Loucy (cell line): ENCODE measurements at regions not wholly inside any gene's neighbourhood (a gene's known extent, or its start where the extent isn't known, plus 50 kb on each side); places are given as distances from the start of the nearest gene placed in this dataset.

Source experiments
- H2AFZ ChIP-seq: fragments of 200-600 bp; sonication (generic); 2 replicates; pipeline ENCODE4 v1.6.0; 2016; ENCODE audit warnings: antibody characterized with exemption, mild to moderate bottlenecking, low read length, moderate library complexity
- H3F3A ChIP-seq: fragments of 200-600 bp; 2 replicates; pipeline ENCODE4 v1.6.0; 2016; ENCODE audit warnings: antibody characterized with exemption, low read depth, mild to moderate bottlenecking
- H3K27me3 ChIP-seq: fragments of 200-600 bp; sonication (generic); 2 replicates; pipeline ENCODE4 v1.6.1; 2014; ENCODE audit warnings: low read length, mild to moderate bottlenecking; ENCODE audit not compliant: insufficient read depth, poor library complexity, severe bottlenecking
- H3K36me3 ChIP-seq: fragments of 200-600 bp; sonication (generic); 2 replicates; pipeline ENCODE4 v1.6.1; 2016; ENCODE audit warnings: low read length; ENCODE audit not compliant: insufficient read depth
- H3K4me1 ChIP-seq: fragments of 200-600 bp; sonication (generic); 2 replicates; pipeline ENCODE4 v1.5.1; 2014; ENCODE audit warnings: low read length, mild to moderate bottlenecking; ENCODE audit not compliant: insufficient read depth, poor library complexity, severe bottlenecking
- H3K4me2 ChIP-seq: fragments of 200-600 bp; sonication (generic); 2 replicates; pipeline ENCODE4 v1.6.0; 2014; ENCODE audit warnings: antibody characterized with exemption, low read length, low read depth, mild to moderate bottlenecking; ENCODE audit not compliant: poor library complexity, severe bottlenecking
- H3K4me3 ChIP-seq: fragments of 200-600 bp; sonication (generic); 2 replicates; pipeline ENCODE4 v1.5.1; 2014; ENCODE audit warnings: low read length, mild to moderate bottlenecking, mixed read lengths; ENCODE audit not compliant: poor library complexity, severe bottlenecking
- H3K79me2 ChIP-seq: fragments of 200-600 bp; sonication (generic); 2 replicates; pipeline ENCODE4 v1.6.1; 2014; ENCODE audit warnings: low read length; ENCODE audit not compliant: insufficient read depth
- H3K9ac ChIP-seq: fragments of 200-600 bp; sonication (generic); 2 replicates; pipeline ENCODE4 v1.6.0; 2014; ENCODE audit warnings: mild to moderate bottlenecking, low read depth, low read length, moderate library complexity; ENCODE audit not compliant: poor library complexity, severe bottlenecking
- H3K9me2 ChIP-seq: fragments of 200-600 bp; sonication (generic); replicated peaks from 2 replicates; pipeline ENCODE4 v1.6.1; 2016; ENCODE audit warnings: low read depth, low read length, mixed read lengths
- H3K9me3 ChIP-seq: fragments of 200-600 bp; sonication (generic); 2 replicates; pipeline ENCODE4 v1.6.1; 2014; ENCODE audit warnings: mild to moderate bottlenecking, antibody characterized with exemption, low read length, low read depth; ENCODE audit not compliant: insufficient read depth
- H4K20me1 ChIP-seq: fragments of 200-600 bp; sonication (generic); 2 replicates; pipeline ENCODE4 v1.6.0; 2014; ENCODE audit warnings: antibody characterized with exemption, low read length, mild to moderate bottlenecking; ENCODE audit not compliant: insufficient read depth, poor library complexity, severe bottlenecking
- EZH2phosphoT487 ChIP-seq: fragments of 200-600 bp; IDR thresholded peaks from 2 replicates; pipeline ENCODE4 v1.6.1; 2018; ENCODE audit warnings: antibody characterized with exemption, mild to moderate bottlenecking, moderate library complexity, borderline replicate concordance
- TF ChIP-seq, protein P1 (sequence below): fragments of 200-600 bp; sonication (generic); conservative IDR thresholded peaks from 2 replicates; pipeline ENCODE4 v1.5.1; 2014; ENCODE audit warnings: mild to moderate bottlenecking, antibody characterized with exemption, low read length

DNA sequence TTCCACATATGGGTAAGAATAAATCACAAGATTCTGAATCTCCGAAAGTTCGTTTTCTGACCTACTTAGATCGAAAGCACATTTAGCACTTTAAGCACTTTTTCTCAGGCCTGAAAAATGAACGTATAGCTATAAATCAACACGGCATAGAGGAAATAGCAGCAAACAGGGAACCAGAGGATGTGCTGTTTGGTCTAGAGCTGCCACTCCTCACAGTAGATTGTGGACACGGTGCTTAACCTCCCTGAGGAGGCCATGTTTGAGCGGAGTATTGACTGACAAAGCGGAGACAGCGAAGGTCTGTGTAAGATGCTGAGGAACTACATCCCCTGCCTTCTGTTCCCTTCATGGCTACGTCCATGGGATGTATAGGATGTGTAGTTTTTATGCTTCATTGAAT lies 452.8 kb upstream of the NCAM2 start:
- Histone ChIP-seq H3F3A (no peaks in the 10 kb centered on the region), H3K27me3 (no peaks in the 10 kb centered on the region), H3K9me2 (no peaks in the 10 kb centered on the region), H3K4me1 (no peaks in the 10 kb centered on the region), H3K4me3 (no peak overlapping the region), H3K4me2 (no peak overlapping the region), H2AFZ (no peak overlapping the region), H4K20me1 (no peaks in the 10 kb centered on the region), H3K9me3 (no peaks in the 10 kb centered on the region), H3K79me2 (no peaks in the 10 kb centered on the region), H3K36me3 (no peaks in the 10 kb centered on the region), H3K9ac (no peak overlapping the region)
- TF ChIP-seq, protein P1, sequence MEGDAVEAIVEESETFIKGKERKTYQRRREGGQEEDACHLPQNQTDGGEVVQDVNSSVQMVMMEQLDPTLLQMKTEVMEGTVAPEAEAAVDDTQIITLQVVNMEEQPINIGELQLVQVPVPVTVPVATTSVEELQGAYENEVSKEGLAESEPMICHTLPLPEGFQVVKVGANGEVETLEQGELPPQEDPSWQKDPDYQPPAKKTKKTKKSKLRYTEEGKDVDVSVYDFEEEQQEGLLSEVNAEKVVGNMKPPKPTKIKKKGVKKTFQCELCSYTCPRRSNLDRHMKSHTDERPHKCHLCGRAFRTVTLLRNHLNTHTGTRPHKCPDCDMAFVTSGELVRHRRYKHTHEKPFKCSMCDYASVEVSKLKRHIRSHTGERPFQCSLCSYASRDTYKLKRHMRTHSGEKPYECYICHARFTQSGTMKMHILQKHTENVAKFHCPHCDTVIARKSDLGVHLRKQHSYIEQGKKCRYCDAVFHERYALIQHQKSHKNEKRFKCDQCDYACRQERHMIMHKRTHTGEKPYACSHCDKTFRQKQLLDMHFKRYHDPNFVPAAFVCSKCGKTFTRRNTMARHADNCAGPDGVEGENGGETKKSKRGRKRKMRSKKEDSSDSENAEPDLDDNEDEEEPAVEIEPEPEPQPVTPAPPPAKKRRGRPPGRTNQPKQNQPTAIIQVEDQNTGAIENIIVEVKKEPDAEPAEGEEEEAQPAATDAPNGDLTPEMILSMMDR = no peak
- TF ChIP-seq EZH2phosphoT487 = no peak

DNA sequence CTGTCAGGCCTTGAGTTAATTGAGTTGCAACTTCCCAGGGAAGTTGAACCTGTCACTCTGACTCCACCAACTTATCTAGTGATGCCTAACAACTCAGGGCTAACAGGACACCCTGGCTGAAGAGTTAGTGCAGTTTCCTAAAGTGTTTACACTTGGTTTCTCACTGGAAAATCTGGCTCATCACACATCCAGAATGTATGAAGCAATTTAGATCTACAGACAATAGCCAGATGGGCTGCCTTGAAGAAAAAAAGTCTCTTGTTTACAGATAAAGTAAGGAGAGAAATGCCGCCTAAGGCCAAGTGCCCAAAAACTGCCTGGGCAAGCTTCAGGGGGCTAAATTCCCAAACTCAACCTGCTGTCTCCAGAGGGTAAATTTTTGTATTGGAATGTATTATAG lies 446.3 kb upstream of the NCAM2 start:
- H2AFZ ChIP-seq = no peak overlapping the region

DNA sequence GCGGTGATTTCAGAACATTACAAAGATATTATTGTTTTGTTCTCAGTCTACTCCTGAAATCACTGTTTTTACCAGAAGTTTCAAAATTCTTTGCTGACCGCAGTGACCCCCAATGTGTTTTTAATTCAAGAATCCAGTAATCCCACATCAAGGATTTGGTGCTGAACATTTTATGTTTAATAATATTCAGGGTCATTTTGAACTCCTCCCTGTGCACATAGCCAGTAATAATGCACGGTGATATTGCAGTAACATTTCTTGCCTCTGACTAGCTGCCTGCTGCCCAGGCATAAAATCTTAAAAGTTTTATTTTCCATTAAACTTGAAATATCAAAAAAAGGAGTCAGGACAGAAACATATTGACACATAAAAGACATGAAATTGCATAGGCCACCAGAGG lies 443.4 kb upstream of the NCAM2 start:
- TF ChIP-seq, protein P1 = no peak
- TF ChIP-seq EZH2phosphoT487 = no peak
- Histone ChIP-seq H3K79me2 (no peaks in the 10 kb centered on the region), H3K27me3 (no peaks in the 10 kb centered on the region), H3K36me3 (no peaks in the 10 kb centered on the region), H2AFZ (no peak overlapping the region), H3F3A (no peaks in the 10 kb centered on the region), H4K20me1 (no peaks in the 10 kb centered on the region), H3K9me3 (no peaks in the 10 kb centered on the region), H3K4me2 (no peak overlapping the region), H3K9ac (no peak overlapping the region), H3K4me3 (no peak overlapping the region), H3K4me1 (no peaks in the 10 kb centered on the region), H3K9me2 (no peaks in the 10 kb centered on the region; the same call in 1 of the 2 replicates)

More for the DNA sequence above, 446.3 kb upstream of the NCAM2 start:
- H4K20me1 ChIP-seq = no peaks in the 10 kb centered on the region
- H3K4me1 ChIP-seq = no peaks in the 10 kb centered on the region
- H3F3A ChIP-seq = no peaks in the 10 kb centered on the region
- no peak overlapping the region for H3K4me3 ChIP-seq
- H3K79me2 ChIP-seq = no peaks in the 10 kb centered on the region
- no peak overlapping the region for H3K9ac ChIP-seq
- no peak overlapping the region for H3K4me2 ChIP-seq
- no peaks in the 10 kb centered on the region for H3K36me3 ChIP-seq
- TF ChIP-seq, protein P1 = no peak
- no peak for TF ChIP-seq EZH2phosphoT487
- no peaks in the 10 kb centered on the region; the same call in 1 of the 2 replicates for H3K9me2 ChIP-seq
- H3K27me3 ChIP-seq = no peaks in the 10 kb centered on the region
- no peaks in the 10 kb centered on the region for H3K9me3 ChIP-seq
